HG03045 (cell line): ENCODE measurements at regions not wholly inside any gene's neighbourhood (a gene's known extent, or its start where the extent isn't known, plus 50 kb on each side); places are given as distances from the start of the nearest gene placed in this dataset.

Experiments
- ATAC-seq: cut with Tn5 transposase; IDR thresholded peaks from one replicate; pipeline ENCODE4 v1.9.1; 2021; ENCODE audit warnings: mild to moderate bottlenecking, moderate library complexity; ENCODE audit not compliant: unreplicated experiment

- ATAC-seq, result no peak
Measured at GRCh38 chr17:65368341-65368740, 193.1 kb downstream of the AXIN2 start.

DNA sequence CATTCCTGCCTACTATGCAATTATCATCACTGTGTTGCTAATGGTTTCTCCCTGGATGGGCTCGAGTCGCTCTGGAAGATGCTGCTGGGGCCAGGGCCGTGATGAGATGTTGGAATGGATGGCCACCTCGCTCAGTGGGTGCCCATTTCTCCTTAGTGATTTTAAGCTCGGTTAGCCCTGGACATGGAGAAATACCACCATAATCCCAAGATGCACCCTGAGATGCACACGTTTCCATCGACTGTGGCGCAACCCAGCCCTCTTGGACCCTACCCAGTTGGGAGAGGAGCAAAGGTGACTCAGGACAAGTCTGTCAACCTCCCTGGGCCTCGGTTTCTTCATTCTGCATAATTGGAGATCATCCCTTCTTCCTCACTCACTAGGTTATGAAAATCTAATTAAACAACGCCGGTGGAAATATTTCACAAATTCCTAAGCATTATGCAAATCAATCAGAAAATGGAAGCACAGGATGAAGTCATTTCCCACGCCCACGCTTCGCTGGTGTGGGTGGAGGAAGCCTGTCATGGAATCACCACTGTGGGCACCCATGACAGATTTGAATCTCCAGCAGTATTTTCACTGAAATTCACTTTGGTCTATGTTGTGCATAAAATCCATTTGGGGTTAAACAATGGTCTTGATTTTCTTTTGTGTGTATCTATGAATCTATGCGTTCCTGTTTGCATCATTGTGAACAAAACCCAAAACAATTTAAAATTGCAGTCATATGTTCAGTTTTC is 195.2 kb downstream of the AXIN2 start:
- ATAC-seq, result no peak

DNA sequence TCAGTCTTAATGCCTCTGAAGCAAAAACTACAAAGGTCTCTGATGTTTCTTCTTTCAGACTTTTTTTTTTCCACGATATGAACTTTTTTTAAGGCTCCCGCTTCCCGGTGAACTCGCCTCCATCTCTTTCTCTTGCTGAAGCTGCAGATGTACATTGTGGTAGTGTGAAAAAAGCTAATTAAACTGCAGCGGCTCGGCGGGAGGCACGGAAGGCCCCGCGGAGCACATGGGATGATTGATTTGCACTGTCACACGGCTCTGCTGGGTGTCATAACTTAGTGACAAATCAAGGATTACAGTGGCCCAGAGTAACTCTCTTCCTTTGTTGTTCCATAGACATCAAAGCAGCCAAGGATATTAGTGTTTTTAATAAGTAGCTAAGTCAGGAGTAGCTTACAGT is 196.3 kb downstream of the AXIN2 start:
- ATAC-seq, result no peak

GRCh38 chr17:65364438-65364837 is 197.0 kb downstream of the AXIN2 start:
- ATAC-seq, result no peak

DNA sequence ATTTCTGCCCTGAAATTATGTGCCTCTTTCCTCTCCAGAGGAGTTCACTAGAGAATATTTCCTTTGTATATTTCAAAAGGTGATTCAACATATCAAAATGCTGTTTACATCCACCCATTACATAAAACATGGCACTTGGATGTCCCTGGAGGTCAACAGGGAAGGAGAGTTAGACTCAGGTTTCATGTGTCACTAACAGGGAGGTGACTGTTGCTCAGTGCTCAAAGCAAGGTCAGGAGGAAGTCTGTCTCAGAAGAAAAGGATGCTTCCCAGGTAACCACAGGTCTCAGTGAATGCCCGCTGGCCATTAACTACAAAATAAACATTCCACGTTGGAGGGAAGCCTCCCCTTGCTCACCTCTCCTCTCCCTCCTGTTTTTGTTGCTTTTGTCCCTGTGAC is 198.6 kb downstream of the AXIN2 start:
- no peak for ATAC-seq

DNA sequence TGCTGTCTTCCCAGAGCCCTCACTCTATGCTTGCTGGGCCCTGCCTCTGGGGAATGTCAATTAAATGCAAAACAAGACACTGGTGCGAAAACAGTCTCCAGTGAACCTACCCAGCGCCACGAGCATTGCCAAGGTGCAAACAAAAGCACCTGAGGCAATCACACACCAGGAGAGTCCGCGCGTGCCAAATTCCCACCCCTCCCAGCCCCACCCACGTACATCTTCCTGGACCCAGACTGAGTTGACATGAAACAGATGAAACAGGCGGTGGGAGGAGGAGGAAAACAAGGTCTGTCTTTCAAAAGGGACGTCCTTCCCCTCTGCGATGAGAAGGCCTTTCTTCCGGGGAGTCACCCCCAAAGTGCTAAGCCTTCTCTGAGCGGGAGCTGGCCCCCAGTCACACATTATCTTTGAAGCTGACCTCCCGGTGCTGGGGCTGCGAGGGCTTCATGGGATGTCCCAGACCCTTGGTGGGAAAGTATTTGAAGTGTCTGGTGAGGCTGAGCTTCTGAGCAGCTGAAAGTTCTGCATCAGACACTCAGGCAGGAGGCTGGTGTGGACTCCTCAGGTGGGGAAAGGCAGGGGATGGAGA is 200.4 kb downstream of the AXIN2 start:
- no peak for ATAC-seq

DNA sequence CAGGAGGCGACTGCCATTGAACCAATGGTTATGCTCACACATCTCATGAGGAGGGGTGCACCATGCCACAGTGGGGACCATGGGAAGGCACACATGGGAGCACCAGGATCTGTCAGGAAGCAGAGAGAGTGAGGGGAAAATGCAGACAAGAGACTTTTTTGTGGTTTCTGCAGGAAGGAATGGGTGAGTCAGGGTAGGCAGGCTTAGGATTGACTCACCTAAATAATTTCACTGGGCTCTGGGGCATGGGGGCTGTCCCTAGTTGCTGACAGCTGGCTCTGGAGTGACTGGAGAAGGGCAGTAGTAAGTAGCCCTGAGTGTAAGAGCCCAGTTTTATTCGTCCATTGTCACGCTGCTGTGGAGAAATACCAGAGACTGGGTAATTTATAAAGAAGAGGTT is 202.4 kb downstream of the AXIN2 start:
- ATAC-seq, result no peak

DNA sequence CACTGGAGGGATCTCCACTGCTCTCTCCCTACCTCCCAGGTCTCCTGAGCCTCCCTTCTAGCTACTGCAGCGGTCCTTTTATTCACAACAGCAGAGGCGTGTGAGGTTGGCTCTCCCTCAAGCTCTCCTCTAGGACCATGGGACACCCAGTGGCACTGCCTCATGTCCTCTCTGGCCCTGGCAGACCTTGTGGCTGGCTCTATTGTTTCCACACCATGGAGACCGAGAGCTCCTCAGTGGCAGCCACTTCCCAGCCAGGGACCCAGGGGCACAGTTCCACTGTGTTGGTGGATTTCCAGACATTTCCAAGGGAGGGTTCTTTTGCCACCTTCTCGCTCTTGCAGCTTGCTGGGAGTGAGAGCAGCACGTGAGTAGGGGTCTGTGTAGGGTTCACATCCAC is 204.9 kb downstream of the AXIN2 start:
- no peak for ATAC-seq

DNA sequence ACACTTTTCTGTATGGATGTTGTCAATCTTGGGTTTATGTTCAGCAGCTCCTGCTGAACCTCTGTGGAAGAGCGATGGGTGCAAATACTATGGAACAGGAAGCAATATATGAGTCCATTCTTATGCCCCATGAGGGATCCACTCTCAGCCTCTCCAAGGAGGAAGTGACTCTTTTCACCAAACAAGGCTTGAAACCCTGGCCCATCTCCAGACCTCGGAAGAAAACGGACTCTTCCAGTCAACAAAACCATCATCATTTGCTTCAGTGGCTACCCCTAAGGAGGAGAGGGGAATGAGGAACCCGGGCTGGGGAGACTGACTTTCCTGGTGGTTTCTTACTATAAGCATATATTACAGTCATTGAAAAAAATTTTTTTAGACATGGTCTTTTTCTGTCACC is 206.2 kb downstream of the AXIN2 start:
- ATAC-seq, result no peak

- no peak for ATAC-seq
Measured at GRCh38 chr17:65349916-65350315, 211.5 kb downstream of the AXIN2 start.

GRCh38 chr17:65346166-65346565 is 209.0 kb downstream of the RGS9 start:
- no peak for ATAC-seq

DNA sequence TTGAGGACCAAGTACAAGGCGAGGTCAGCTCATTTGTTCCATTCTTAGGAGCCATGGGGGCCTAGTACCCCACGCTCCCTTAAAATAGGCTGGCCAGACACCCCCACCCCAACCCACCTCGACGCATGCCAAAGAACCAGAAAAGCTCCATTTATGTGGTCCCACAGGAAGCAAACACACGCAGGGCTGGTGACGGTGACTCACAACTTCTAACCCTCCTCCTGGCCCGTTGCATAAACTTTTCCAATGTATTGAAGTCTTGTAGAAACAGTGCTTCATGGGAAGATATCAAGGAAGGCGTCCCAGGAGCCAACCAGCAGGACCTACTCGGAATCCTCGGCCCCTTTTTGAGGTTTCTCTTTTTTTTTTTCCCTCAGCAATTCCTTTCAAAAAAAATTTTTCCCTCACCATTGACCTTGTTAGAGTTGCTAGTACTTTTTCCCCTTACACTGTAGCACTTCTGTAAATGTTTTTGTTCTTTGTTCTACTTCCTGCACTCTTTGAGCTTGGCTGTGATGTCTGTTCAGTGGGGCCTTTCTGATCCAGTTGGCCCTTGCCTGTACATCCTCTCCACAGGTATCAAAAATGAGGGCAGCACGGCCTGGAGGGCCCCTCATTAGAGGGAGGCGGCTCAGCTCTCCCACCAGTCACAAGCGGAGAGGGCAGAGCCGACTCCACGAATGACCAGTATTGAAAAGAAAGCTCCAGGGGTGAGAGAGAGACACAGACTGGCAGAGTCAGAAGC is 208.3 kb downstream of the RGS9 start:
- ATAC-seq, result no peak

GRCh38 chr17:65340401-65340800 is 203.2 kb downstream of the RGS9 start:
- ATAC-seq, result no peak

- no peak for ATAC-seq
Measured at GRCh38 chr17:65334406-65334805, 197.2 kb downstream of the RGS9 start.

GRCh38 chr17:65332779-65333178 is 195.6 kb downstream of the RGS9 start:
- no peak for ATAC-seq

GRCh38 chr17:65332375-65332774 is 195.2 kb downstream of the RGS9 start:
- ATAC-seq, result no peak

GRCh38 chr17:65328567-65328966 is 191.4 kb downstream of the RGS9 start:
- ATAC-seq, result no peak

DNA sequence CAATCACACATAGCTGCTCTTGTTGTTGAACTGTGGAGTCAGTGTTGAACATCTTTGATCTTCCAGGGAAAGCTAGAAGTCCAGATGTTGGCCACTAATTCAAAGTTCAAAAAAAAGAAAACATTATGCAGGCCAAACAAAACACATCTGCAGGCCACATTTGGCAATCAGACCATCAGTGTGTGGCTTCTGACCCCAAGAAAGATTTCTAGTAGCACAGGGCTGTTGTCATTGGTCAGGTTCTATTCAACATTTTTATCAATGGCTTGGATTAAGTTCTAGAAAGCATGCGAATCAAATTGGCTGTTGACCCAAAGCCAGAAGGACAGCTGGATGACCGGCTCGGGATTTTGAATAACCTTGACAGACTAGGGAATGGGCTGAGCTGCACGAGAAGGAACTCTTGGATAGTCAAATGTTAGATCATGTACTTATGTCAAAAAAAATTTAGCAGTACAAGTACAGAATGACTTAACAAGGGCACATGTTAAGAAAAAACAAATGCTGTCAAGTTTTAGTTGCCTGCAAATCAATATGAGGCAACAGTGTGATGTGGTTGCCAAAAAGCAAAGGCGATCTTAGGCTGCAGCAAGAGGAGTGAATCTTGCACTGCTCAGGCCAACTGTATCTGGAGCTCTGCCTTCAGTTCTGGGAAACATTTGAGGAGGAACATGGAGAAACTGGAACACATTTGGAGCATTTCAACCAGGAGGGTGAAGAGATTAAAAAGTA is 187.6 kb downstream of the RGS9 start:
- ATAC-seq, result no peak

DNA sequence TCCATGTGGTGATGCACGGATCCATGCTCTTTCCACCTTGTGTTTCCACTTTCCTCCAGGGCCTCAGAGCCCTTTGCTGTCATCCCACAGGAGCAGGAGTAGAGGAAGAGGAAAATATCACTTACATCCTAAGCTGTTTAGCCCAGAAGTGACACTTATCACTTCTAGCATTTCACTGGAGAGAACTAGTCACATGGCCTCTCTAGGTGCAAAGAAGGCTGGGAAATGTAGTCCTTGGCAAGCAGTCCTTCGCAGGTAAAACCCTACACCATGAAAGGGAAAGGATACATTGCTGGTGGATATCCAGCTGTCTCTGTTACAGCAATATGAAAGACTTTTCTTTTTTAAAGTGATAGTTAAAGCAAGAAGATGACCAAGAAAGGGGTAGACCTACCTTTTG is 185.9 kb downstream of the RGS9 start:
- ATAC-seq, result no peak

DNA sequence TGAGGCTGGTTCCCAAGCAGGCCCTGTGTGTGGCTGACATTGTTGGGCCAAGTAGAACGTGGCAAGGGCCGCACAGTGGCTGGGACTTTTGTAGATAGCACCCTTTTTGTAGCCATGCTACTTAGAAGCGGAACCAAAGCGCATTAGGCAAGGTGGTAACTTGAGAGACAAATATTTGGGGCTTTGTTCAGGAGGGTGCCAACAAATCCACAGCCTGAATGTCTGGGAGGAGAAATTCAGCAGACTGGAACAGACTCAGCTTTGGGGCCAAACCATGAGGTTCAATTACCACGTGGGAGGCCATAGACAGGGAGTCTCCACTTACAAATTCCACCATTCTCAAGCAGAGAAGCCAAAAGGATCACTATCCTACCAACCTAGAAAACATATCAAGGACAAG is 183.7 kb downstream of the RGS9 start:
- no peak for ATAC-seq

DNA sequence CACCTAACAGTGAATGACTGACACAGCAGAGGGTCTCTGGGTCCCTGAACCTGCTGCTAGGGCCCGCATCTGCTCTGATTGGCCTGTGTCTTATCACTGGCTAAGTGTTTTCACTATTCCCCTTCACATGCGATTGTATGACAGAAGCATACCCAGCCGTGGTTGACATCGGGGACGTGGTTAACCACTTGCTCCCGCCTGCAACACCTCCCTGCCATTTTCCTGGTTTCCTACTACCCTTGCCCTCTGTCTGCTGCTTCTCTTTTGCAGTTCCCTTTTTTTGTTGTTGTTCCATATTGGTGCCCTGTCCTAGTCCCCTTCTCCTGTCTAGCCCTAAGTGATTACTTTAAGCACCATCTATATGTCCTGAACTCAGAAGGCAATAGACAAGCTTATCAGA is 177.0 kb downstream of the RGS9 start:
- no peak for ATAC-seq
